ENCODE measurements at regions not wholly inside any gene's neighbourhood (a gene's known extent, or its start where the extent isn't known, plus 50 kb on each side); places are given as distances from the start of the nearest gene placed in this dataset.

DNA sequence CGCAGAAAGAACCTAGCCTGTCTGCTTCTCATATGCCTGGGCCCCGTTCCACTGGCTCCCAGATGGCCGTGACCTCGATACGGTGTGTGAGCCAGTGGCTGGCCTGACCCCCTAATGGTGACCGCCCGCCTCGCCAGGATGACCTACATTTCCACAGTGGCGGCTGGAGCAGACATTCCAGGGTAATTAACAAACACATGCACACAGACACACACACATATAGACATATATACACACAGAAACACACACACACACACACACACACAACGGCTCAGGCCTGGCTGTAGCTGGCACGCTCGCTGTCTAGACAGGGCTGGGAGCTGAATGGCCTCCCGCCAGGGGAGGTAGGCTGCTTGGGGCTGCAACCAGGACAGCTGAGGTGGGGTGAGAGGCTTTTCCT, 227.1 kb downstream of the ANKRD60 start:
- DNase-seq (ENCODE audit: low read depth in 2 of 2), result no peak

DNA sequence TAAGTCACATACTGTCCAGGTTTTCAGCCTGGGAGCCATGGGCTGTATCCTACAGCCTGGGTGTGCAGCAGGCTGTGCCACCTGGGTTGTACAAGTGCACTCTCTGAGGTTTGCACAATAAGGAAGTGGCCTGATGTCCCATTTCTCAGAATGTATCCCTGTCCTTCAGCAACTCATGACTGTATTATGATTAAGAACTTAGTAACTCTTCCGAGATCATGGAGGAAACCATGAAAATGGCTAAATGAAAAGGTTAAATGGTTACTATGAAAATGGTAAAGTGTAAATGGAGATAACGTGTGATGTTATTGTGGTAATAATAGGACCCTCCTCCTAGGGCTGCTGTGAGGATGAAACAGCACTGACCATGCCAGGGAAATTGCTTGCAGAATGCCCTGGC, 227.6 kb downstream of the ANKRD60 start:
- DNase-seq (ENCODE audit: low read depth in 2 of 2), result no peak

DNA sequence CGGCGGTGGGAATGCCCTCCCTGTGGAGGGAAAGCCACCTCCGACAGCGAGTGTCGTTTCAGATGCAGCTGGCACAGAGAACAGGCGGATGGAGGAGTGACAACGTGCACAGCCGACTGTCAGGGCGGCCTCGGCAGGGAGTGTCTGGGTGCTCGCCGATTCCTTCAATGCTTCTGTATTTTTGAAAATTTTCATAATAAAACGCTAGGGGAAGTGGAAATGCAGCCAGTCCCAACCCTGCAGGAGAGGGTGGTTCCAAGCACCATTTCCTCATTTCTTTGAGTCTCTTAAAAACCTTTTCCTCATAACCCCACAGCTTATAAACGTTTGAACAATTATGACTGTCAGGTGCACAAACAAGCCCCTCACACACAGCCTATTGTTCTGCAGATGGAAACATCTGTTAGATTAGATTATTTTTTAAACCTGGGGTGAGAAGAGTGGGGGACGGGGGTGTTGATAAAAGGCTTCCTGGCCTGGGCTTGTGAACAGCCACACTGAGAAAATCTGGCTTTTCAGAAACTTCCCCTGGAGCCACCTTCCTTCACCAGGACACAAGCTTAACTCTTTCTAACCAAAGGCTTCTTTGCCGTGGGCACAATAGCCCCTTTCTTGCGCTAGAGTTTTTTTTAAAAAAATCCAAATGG, 228.9 kb downstream of the ANKRD60 start:
- no peak for DNase-seq (ENCODE audit: low read depth in 2 of 2)

DNA sequence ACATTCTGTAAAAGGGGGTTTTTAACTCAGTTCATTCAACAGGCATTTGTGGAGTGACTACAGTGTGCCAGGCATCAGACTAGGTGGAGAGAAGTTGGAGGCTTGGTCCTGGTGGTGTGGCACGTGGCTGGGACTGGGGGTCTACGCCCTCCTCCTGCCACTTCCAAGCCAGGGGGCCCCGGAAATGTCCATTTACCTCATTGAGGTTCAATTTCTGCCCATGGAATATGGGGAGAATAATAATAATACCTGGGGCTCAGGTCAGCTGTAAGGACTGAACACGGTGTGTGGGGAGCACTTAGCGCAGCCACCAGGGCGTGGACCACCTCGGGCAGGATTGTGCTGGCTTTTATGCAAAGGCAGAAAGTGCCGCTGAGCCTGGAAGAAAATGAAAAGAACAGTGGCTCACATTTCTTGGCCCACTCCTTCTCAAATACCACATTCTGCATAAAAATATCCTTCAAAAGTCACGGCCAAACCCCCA, 229.4 kb downstream of the ANKRD60 start:
- DNase-seq (ENCODE audit: low read depth in 2 of 2), result no peak

DNA sequence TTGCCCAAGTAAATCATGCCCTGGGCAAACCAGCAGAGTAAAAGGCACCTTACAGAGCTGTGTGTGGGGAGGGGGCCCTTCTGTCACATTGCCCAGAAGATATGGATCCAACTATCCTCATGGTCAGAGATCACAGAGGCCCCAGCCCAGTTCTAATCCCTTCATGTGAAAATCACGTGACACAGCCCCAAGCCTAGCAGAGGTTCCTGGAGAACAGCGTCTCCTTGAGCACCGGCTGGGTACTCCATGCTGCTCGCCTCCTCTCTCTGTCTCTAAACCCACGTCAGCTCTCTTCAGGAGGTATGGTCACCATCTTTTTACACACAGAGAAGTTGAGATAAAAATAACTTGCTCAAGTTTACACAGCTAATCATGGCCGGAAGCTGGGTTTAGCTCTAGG, 230.2 kb downstream of the ANKRD60 start:
- DNase-seq (ENCODE audit: low read depth in 2 of 2), result no peak

DNA sequence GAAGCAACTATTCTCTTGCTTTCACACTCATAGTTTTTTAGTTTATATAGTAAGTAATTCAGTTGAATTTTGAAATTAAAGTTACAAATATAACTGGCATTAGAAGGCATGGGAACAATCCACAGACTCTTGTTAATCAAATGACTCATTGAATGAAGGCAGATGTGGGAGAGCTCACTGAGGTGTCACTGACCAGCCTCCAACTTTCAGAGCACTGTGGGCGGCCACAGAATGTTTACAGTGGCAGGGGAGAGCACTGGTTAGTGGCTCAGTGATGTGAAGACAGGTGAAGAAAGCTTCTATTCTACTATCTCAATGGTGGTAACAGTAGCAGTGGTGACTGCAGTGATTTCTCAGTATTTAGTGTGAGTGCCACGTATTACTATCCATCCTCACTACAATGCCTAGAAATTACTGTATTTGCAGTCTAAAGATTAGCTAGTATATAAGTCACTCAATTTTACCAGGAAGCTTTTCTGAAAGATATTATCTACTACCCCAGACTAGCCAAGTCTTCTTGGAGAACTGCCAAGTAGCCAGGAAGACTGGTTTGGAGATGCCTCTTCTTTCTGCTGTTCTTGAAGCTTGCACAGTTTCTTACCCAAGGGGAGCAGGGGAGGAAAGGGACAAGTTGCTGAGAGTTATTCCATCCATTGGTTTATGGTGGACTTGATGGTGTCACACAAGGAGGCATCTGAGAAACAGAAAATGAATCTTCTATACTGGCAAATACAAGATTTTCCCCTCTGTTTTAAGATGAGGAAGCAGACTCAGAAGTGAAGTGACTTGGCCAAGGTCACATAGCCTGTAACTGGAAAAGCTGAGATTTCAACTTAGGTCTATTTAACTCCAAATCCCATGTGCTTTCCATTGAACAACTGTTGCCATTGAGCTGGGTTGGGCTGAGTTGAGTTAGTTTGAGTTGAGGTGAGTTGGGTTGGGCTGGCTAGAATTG, 231.2 kb downstream of the ANKRD60 start:
- no peak for DNase-seq (ENCODE audit: low read depth in 2 of 2)

DNA sequence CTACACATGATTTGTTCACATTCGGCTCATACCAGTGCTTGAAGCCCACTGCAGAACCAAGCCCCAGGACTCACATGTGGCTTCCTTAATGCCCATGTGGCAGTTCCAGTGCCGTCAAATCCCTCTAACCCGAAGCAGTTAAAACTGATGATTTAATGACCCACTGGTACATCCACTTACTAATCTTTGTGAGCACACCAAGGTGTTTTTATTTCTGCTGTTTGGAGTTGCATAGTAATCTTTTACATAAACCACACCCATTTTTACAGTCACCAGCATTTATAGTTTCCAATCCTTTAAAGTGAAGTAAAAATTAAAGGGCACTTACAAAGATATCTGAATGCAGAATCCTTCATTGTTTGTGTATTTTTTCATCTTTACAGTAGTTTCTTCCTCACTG, 232.0 kb downstream of the ANKRD60 start:
- no peak for DNase-seq (ENCODE audit: low read depth in 2 of 2)

DNA sequence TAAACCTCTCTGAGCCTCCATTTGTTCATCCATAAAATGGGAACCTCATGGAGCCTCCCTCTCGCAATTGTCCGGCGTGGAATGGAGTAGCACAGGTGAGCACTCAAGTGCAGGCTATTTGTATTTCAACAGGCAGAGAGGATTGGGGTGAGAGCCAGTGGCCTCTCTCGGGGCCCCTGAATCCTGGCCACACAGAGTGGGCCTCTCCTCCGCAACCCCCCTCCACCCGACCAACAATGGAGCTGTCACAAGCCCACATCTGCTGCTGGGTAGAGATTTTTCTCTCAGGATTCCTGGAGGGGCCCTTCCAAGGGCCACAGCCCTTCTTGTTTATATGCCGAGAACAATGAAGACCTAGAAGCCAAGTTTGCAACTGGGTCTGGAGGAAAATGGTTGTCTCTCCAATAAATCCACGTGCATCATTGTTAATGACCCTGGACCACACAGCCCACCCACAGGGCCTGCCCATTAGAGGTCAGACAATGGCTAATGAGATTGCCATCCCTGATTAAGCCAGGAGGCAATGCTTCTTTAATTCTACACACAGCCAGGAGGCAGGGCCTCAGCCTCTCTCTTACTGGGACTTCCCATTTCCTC, 233.0 kb downstream of the ANKRD60 start:
- DNase-seq (ENCODE audit: low read depth in 2 of 2), result no peak

DNA sequence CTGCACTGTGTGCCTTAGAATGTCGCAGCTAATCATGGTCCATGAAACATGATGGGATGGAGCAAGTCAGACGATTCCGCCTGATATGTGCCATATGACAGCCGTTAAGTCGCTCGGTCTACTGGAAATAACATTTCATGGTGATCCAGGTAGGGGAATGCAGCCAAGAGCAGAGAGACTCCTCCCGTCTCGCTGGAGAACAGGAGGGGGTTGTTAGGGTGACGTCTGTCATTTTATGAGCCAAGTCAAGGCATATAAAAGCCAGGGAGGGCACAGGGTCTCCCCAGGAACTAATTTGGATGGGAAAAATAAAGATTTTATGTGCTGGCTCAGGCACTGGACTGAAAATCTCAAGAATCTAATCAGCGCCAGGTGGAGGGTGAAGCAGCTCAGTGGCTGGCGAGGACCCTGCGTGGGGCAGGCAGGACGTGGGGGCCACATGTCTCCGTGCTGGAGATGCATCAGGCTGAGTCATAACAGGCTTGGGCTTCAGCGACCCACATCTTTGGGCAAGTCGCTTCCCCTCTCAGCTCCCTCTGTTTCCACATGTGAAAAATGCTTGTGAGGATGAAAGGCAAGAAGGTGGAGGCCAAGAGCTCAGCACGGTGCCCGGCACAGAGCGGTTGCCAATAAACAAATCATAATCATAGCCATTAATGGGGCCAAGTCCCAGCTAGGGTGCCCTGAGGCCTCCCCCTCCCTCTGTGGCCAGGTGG, 234.6 kb downstream of the ANKRD60 start:
- DNase-seq (ENCODE audit: low read depth in 2 of 2), result no peak

DNA sequence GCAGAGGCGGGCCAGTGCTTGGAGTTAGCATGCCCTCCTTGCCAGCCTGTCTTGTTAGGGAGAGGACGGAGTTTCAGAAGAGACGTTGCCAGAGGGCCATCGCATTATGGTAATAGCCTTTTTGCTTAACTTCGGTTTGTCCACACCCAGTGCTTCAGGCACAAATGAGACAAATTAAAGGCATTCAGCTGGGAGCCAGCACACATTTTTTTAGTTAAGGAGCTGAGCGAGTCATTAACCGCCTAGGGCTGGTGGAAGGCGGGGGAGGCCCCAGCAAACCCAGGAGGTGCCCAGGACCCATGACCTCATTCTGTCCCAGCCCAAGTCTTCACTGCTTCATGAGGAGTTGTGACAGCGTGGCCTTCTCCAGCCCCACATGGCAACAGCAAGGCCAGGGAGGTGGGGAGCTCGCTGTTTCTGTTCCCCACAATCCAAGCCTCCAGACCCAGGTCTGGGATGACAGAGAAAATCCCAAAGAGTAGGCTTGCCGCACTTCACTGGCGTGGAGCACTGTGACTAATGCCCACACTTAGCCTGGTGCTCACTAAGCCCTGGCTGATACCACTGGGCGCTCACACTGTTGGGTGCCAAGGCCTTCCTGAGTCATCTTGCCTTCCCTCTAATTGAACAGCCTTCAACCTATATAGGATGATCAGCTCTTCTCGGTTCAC, 237.1 kb downstream of the ANKRD60 start:
- DNase-seq (ENCODE audit: low read depth in 2 of 2), result no peak

DNA sequence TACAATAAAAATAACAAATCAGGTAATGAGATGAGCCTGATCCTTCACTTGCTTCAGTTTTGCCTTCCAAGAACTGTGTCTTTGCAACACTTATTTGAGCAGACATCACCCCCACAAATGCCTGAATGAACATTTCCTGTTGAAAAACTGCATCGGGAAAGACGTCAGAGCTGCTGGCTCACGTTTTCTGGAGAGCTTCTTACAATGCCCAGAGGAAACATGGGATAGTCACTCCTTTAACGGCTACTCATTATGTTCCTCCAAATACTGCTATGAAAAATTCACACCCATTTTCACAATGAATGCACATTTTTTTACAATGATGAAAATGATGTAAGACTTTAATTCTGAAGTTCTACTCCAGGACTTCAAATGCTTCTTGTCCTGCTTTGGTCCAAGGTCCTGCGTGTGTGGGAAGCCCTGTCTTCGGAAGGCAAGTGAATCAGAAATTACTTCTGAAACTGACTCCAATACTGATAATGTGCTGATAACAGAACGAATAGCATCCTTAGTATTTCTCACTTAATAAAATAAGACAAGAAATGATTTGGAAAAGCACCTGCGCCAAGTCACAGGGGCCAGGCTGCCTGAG, 238.0 kb downstream of the ANKRD60 start:
- no peak for DNase-seq (ENCODE audit: low read depth in 2 of 2)

DNA sequence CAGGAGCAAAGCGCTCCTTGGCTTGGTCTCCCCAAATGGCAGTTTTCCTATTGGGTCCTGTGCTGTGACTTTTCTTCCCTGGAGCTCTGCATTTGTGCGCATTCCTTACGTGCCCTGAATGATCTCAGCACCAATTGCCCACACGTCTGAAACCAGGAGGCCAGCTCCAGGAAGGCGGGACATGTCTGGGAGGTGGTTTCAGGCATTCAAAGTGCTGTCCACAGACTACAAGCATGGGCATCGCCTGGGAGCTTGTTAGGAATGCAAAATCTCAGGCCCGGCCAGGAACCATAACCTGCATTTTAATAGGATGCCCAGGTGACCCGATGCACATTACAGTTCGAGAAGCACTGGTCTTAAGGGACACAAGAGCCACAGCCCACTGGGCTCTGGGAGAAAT, 239.6 kb downstream of the ANKRD60 start:
- DNase-seq (ENCODE audit: low read depth in 2 of 2), result no peak

DNA sequence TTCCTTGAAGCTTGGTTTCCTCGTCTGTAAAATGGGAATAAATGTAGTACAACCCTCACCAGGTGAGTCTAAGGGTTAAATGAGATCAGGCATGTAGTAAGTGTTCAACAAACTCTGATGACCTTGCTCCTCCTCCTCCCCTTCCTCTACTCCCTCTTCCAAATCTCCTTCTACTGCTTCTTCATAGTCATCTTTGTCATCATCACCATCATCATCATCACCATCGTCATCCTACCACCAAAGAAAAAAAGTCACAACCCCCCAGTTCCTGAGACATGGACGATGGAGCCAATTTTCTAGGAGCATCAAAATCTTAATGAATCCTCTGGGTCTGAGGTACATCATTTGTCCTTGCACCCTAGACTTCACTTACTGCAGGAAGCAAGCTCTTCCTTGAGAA, 240.0 kb downstream of the ANKRD60 start:
- DNase-seq (ENCODE audit: low read depth in 2 of 2), result no peak

DNA sequence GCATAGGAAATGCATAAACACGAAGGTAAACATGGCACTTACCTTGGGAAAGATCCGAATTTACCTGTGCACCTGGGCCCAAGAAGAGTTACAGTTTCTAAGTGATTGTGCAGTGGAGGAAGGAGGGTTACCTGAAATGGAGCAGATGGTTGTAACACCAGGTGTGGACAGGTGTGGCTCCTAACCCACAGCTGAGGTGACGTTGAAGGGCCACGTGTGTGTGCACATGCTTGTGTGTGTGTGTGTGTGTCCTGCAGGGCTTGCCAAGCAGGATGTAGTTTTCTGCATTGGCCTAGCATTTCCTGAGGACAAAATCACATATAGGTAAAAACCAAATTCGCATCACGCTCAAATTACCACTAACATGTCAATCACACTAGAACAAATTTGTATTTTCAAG, 240.8 kb downstream of the ANKRD60 start:
- DNase-seq (ENCODE audit: low read depth in 2 of 2), result no peak

DNA sequence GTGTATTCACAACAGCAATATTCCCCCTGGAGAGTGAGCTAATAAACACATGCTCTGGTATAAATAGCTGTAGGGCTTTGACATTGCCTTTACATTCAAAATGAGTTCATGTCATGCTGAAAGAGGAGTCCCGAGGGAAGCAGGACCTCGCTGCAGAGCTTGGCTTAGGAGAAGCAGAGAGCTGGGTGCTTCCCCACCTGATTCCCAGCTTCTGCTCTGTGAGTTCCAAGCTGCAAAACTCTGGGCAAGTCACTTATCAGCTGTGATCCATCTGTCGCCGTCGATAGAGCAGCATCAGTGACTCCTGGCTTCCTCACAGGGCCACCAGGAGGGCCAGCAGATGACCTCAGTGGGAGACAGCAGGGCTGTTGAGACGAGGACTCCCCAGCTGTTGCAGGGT, 241.8 kb downstream of the ANKRD60 start:
- DNase-seq (ENCODE audit: low read depth in 2 of 2), result no peak

DNA sequence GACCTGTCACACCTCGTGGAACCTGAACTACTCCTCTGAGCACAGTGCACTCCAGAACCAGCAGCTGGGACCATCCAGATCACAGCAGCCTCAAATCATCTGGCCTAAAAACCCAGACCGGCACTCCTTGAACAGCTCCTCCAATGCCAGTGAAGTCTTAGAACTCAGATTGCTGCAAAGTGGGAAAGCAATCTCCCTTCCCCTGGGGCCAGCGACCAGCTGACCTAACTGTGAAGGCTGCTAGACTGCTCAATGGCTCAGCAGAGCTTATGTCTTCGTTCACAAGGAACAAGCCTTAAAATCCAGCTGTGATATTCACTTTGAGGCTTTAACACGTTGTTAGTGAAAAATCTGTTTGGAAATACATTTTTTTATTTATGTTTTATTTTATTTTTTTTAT, 243.2 kb downstream of the ANKRD60 start:
- no peak for DNase-seq (ENCODE audit: low read depth in 2 of 2)

DNA sequence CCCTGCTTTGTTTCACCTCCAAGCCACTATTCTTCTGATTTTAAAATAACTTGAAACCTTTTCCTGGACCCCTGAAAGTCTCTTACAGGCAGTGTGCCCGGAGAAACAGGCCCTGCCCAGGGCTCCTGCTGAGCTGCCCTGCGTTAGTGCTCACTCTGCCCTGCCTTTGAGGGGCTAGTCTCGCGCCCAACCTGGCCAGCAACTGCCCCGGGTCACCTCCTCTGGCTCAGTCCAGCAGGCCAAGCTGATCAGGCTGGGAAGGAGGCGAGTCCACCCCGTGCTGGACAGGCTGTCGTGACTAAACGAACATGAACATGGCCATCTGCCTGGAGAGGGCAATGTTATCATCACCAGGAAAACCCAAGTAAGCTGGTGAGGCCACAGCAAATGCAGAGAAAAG, 245.4 kb downstream of the ANKRD60 start:
- DNase-seq (ENCODE audit: low read depth in 2 of 2), result no peak

DNA sequence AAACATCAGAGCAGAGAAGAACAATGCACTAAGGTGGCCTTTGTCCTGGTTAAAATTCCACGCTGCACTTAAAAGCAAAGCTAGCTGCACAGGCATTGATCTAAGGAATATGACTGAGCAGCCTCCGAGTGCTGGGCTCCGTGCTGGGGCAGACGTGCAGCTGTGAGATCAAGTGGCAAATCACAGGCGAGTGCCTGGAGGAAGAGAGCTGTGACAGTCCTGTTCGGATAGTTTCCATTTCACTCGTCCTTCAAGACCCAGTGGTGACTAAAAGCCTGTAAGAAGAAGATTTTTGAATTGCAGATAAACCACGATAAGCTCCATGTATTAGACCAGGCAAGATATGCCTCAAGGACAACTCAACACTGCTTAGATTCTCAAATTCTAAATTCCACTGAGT, 247.9 kb downstream of the ANKRD60 start:
- DNase-seq (ENCODE audit: low read depth in 2 of 2), result no peak

DNA sequence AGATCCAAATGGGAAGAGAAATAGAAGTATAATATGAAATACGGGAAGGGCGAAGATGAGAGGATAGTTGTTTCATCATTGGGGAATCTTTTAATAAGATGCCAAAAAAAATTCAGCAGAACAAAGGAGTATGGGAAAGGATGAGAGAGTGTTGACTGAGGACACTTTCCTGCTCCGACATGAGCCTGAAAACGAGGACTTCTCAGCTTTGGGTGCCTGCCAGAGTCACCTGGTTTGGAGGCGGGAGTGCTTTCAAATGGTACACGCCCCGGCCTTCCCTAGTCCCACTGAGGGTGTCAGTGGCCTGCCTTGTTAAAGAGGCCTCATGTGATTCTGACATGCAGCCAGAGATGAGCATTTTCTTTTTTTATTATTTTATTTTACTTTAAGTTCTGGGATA, 250.9 kb downstream of the ANKRD60 start:
- no peak for DNase-seq (ENCODE audit: low read depth in 2 of 2)

DNA sequence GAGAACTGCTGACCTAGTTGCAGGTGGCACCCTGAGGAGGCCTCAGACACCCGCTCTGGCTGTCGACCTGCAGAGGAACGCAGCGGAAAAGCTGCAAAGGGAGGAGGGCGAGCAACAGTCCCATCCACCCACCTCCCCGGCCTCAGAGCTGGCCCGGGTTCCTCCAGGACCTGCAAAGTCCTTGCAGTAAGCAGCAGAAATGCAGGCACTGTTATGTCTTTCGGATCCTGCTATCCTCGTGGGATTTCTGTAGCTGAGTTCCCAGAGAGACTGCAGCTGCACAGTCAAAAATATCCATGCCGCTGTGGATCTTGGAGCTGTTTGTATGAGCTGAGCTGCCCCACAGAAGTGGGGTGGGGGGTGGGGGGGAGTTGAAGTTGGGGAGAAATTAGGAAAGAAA, 251.3 kb downstream of the ANKRD60 start:
- no peak for DNase-seq (ENCODE audit: low read depth in 2 of 2)

DNA sequence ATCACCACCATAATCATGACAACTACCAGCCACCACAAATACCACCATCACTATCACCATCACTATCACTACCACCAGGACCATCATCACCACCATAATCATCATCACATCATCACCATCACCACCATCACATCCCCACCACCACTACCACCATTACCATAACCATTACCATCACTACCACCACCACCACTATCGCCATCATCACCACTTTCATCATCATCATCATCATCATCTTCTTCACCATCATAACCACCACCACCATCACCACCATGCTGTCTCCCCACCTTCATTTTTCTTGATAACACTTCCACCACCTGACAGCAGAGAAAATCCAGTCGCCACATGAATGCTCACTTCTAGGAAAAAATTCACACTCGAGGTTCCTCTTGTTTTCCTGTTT, 253.6 kb downstream of the ANKRD60 start:
- no peak for DNase-seq (ENCODE audit: low read depth in 2 of 2)

Data from stimulated activated CD8-positive, alpha-beta memory T cell treated with anti-CD3 and anti-CD28 coated beads, Interleukin-15, amount 100 ng/mL, for 48 hours (primary cell).